NCI-H1092 (cell line): ENCODE measurements at regions not wholly inside any gene's neighbourhood (a gene's known extent, or its start where the extent isn't known, plus 50 kb on each side); places are given as distances from the start of the nearest gene placed in this dataset.
"Not testable (repeated sequence)": the region's sequence is repeated elsewhere in the genome, so short reads cannot be mapped to it uniquely, and the experiment has no call there.

Experiments used
- DNase-seq: peaks from one replicate; lab custom pipeline; 2025; lab: John Stamatoyannopoulos, UW

DNA sequence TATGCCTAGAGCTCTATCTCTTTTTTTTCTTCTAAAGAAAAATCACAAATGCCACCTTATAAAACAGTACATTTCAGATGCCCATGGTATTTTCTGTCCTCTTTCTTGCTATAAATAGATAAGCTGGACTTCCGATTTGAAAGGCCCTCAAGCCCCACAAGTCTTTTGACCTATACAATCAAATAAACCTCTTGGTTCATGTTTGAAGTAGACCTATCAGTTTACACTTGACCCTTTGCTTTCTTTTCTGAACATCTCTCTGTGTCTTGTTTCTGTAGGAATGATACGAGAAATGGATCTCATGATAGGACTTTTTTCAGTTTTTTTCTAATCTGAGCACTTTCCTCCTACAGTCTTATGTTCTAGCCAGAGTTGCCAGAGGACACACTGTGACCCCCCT, 327.2 kb downstream of the SOX9 start:
- no peak for DNase-seq

DNA sequence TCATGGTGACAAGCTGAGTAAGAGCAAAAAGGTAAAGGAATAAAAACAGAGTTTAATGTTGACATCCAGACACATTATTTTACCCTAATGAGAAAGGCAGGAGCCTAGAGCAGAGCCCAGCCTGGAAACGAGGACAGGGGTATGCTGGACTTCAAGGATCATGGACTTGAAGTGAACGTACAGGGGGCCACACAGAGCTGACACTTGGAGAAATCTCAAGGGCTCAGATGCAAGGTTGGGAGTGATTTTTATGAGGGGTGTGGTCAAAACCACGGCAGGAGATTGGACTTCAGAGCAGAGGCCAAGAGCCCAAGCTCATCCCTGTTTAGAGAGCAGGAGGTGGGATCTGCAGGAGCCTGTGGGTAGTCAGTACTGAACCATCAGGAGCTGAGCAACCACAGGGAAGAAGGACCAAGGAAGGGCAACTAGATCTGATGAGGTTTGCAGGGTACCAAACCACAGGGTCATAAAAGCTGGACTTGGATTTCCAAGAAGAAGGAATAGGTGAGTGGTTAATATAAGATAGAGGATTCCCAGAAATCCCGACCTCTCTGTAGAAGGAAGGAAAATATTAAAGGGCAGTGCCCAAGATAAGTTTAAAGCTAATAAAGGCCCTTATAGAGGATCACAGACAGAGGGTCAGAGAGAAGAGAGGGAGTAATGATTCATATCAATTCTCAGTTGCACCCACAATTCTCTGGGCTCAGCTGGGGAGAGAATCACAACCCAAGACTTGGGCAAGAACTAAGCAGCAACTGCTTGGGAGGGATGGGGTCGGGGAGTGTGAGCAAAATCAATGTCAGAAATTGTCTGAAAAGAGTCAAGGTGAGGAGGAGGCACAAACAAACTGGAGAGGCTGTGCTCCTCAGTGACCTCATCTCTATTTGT, 331.7 kb downstream of the SOX9 start:
- no peak for DNase-seq

DNA sequence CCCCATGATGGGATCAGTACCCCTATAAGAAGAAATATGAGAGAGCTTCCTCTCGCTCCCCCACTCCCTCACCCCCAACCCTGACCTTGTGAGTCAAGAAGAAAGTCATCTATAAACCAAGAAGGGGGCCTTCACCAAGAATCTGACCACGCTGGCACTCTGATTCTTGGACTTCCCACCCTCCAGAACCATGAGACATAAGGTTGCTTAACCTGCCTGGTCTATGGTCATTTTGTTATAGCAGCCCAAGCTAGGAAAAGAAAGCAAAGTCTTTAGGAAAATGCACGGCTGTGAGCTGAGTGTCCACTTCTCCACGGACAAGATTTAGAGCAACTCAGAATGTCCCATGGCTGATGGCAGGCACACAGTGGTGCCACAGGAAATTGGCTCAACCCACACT, 333.5 kb downstream of the SOX9 start:
- no peak for DNase-seq

DNA sequence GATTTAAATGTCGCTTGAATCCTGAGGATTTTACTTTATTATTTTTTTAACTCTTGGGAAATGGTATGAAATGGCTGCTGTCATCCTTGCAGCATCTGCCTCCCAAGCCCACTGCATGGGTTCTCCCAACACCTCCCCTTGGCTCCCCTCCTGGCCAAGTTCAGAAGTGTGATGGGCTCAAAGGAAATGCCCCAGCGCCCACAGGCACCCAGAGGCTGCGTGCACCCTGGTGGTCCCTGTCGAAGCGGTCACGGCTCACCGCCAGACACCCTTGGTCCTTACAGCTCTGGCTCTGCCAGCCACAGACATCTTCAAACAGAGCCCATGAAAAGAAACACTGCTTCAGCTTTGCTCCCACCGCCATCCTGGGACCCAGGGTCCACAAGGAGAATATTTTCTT, 334.7 kb downstream of the SOX9 start:
- no peak for DNase-seq

DNA sequence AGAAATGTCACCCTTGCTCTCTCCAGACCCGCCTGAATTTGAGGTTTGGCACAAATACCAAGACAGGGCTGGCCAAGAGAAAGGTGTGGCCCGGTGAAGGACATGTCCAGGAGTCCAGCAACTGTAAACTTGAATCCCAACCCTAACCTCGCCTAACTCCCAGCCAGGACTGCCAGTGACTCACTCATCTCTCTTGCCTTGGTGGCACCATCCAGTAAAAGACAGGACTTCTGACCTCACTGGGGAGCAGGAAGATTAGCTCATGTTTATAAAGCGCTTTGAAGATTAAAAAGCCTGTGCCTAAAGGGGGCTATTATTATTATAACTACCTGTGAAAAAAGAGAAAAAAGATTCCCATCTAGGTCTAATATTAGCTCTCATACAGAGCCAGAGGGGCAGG, 335.3 kb downstream of the SOX9 start:
- DNase-seq = no peak

DNA sequence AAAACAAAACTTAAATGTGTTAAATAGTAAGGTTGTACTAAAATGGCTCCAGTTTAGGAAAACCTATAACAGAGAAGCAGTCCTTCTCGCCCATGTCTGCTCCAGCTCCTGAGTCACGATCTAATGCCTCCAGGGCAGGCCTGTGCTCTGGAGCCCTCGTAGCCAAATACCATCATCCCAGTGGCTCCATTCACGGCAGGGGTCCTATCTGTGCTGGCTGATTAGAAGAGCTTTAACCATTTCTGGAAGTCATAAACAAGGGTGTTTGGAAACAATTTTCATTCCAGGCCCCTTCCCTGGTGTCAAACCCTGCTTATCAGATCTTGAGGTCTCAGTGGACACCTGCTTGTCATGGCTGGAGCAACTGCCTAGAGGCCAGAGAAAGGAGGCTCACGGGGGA, 336.9 kb downstream of the SOX9 start:
- DNase-seq = no peak

DNA sequence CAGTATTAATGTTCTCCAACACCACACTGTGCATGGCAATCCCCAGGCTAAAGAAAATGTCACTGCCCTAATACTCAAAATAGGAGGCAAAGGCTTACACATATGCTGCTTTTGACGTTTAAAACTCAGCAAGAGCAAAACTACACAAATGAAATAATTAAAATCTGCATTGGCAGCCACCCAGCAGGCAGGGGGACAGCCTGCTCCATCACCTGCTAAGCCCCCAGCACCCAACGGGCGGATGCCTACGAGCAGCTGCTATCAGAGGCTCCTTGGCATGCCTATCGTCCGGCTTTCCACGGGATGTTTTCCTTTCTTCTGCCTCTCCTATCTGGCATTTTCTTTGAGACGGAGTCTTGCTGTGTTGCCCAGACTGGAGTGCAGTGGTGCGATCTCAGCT, 337.5 kb downstream of the SOX9 start:
- DNase-seq = no peak

DNA sequence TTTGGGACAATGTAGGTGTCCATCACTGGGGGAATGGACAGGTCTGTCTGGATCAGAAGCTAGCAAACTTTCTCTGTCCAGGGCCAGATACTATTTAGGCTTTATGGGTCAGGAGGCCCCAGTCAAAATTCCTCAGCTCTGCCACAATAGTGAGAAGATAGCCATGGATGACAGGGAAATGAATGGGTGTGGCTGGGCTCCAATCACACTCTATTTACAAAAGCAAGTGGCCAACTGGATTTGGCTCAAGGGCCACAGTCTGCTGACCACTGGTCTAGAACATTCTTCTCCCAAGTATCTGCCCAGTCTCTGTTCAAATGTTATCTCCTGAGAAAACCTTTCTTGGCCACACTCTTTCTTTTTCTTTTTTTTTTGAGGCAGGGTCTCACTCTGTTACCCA, 339.9 kb downstream of the SOX9 start:
- DNase-seq = no peak

DNA sequence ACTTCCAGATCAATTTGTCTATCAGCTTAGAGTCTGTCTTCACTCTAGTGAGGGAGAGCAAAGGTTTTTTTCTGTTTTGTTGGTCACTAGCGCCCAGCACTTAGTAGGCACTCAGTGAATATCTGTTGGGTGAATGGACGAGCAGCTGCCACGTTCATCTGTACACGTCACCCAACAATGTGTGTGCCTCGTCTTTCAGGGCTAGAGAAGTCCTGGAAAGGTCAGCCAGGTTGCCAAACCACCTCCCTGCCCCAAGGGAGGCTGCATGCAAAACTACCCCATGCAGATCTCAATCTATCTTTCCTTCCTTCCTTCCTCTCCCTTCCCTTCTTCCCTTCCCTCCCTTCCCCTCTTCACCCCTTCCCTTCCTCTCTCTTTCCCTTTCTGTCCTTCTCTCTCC, 340.9 kb downstream of the SOX9 start:
- no peak for DNase-seq

DNA sequence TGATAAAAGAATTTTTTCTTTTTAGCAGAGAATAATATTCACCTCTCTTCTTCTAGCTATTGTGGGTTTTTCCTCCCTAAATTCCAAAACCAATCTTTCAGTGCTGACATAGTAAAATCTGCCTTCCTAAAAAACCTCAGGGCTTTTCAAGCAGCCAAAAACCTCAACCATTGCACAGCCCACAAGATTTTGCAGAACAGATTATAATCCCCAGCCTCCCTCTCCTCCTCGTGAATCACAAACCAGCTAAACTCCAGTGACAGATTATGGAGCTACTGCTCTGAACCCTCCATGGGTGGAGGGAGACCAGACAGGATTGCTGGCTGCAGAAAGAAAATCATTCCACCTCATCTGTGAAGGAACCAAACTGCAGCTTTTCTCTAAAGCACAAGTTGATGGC, 341.6 kb downstream of the SOX9 start:
- no peak for DNase-seq

DNA sequence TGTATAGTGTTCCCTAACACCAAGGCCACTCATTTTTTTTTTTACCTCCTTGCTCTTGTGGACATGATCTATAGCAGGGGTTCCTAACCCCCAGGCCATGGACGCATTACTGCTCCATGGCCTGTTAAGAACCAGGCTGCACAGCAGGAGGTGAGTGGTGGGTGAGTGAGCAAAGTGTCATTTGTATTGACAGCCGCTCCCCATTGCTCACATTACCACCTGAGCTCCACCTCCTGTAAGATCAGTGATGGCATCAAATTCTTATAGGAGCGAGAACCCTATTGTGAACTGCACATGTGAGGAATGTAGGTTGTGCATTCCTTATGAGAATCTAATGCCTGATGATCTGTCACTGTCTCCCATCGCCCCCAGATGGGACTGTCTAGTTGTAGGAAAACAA, 342.0 kb downstream of the SOX9 start:
- no peak for DNase-seq

DNA sequence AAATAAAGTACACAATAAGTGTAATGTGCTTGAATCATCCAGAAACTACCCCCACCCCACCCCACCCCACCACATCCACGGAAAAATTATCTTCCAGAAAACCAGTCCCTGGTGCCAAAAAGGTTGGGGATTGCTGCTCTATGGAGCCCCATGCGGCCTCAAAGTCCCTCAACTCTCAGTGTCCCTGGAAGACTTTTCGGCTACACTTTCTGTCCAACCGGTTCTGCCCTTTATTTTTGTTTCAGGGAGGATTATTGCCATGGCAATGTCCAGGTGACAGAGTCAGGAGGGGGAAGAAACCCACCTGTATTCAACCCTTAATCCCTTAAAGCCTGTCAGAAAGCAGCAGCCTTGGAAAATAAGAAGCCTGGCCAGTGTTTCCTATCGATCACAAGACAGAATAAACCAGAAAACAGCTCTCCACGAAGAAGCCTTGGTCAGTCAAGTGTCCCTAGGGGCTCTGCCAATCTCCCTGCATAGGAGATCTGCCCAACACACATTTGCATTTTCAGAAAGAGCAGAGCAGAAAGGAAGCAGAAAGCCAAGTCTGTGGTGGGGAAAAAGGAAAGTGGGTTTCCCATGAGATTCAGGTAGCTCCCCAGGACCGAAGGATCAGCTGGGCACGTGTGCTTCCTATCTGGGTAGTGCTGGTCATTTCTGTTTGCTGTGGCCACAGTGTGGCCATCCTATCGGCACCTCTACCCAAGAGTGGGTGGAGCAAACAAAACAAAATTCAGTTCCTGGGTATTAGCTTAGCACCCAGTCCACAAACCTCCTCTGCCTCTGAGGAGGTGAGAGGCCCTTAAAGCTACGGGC, 342.7 kb downstream of the SOX9 start:
- DNase-seq = no peak

DNA sequence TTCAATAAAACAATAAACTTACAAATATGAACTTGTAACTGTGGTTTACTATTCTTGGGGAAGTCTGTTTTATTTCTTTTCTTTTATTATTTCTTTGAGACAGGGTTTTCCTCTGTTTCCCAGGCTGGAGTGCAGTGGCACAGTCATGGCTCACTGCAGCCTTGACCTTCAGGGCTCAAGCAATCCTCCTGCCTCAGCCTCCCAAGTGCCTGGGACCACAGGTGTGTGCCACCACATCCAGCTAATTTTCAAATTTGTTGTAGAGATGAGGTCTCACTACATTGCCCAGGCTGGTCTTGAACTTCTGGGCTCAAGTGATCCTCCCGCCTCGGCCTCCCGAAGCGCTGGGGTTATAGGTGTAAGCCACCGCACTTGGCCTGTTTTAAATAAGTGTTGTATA, 343.4 kb downstream of the SOX9 start:
- not testable (repeated sequence) for DNase-seq

DNA sequence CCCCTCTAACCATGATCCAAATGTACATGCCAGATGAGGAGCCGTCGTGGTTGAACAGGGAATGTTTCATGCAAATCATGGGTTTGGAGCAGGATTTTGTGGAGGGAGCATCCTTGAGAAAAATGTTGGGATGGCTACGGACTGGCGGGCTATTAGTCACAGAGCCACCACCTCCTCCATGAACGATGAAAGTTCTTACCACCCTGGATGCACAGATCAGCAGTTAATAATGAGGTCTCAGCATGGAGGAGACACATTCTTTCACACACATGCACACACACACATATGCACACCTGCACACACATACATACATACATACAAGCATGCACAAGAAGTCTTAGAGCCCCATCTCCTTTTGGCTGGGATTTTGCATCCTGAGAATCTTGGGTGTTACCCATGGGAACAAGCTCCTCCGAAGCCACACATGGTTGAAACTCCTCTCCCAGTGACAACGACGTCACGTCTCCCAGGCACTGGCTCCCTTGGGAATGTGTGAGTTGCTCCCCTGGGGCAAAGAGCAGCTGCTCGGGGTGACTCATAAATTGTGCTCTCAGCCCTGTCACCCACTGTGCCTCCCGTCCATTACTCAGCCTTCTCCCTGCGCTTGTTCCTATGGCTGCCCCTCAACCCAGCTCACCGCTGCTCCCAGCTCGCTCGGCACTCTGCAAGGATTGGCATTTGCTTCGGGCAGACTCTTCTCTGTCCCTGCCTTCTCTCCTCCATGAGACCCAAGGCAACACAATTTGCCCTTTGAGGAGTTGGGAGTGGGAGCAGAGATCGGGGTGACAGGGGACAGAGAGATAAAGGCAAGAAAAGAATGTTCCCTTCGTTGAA, 344.6 kb downstream of the SOX9 start:
- DNase-seq = peak; percentile 49

DNA sequence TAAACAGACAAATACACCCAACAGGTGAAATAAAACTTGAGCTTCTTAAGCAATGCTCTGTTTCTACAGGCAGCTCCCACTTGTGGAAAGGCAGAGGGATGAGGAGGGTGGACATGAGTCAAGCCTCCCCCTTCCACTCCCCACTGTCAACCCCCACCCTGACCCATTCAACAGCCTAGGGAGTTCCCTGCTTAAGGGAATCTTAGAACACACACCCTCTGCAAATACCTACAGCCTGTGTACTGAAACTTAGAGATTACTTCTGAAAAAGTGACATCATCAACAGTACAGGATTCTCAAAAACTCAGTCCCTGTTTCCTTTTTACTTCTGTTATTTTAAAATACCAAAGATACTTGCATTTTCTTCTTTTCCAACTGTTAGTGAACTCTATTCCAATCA, 345.4 kb downstream of the SOX9 start:
- DNase-seq = no peak

DNA sequence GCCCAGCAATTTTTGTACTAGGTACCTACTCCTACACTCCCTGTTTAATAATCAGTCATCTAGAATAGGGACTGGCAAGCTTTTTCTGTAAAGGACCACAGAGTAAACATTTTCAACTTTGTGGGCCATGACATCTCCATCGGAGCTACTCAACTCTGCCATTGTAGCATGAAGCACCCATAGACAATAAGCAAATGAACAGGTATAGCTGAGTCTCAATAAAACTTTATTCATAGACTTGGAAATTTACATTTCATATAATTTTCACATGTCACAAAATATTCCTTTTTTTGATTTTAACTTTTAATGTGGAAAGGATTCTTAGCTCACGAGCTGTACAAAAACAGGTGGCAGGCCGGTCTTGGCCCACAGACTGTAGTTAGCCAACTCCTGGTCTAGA, 345.8 kb downstream of the SOX9 start:
- no peak for DNase-seq

DNA sequence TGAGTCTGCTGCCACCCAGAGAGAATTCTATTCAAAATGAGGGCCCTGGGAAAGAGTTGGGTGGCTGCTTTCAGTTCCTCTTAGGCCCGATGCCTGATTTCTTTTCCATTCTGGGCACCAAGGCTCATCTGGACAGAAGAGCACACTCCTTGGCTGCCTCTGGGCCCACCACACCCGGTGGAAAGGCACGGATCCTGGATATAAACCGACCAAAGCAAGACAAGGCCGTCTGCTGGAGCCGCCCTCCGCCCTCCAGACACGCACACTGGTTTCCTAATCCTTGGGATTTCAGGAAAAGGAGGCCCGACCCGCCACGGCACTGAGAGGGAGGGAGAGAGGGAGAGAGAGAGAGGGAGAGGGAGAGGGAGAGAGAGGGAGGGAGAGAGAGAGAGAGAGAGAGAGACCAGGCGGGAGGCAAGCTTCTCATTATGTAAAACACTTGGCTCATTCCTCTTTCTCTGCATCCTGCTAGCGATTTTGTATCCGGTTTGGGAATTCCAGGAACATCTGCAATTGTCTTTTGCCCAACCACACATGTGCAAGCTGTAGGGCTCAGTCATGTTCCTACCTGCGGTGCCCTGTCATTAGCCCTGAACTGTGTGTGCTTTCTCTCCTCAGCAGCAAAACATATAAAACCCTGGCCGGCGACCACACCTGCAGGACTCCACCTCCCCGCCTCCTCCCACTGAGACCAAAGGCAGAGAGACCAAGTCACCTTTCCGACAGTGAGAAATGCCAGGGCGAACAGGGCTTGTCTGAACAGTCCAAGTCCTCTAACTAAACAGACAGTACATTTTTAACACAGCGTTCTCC, 347.2 kb downstream of the SOX9 start:
- no peak for DNase-seq

DNA sequence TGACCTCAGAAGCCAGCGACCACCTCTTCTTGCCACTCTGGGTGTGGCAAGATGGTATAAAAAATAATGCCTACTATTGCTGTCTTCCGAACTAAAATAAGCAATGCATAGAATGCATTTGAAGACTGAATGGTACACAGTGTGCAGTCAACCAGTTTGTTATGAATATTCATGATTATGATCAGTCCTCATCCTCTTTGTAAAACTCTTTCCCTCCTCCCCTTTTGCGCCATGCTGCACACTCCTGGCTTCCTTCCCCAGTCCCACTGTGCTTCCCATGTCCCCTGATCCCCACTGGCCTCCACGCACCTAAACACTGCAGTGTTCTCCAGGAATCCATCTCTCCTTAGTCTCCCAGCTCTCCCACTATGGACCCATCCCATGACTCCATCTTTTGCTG, 348.0 kb downstream of the SOX9 start:
- no peak for DNase-seq

DNA sequence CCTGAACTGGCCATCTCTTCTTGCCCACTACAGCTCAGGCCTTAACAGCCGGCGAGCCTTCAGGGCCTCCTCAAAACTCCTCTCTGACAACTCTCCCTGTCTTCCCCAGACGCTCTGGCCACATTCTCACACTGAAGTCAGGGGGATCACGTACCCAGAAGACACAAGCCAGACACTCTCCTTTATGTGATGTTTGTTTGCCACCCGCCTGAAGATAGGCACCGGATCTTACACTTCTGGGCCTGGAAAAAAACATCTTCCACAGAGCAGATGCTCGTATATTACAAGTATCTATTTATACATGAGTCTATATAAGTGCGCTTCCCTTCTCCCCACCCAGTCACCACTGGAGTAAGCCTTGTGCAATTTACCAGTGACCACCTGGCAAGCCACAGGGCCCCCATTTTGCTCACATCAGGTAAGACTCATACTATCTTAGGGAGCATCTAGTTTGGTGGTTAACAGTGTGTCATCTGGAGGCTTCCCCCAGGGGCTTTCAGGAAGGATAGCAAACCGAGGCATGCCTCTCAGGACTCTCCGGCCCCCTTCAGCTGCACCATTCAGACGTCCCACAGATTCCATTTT, 349.4 kb downstream of the SOX9 start:
- no peak for DNase-seq

DNA sequence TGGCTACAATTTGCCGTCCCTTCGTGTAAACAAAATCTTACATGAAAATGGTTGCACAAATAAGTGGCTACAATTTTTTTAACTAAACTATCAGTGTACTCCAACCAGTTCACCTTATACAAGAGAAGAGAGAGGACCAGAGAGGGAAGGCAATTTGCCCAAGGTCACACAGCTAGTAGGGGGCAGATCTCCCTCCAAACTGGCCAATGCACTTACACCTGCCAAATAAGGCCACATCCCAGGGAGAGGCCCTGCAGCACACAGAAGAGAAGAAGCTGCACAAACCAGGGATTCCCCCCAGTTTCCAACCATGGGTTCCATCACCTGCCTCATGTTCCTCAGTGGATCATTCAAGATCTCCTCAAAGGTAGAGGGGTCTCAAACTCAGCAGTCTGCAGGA, 349.9 kb downstream of the SOX9 start:
- DNase-seq = no peak

DNA sequence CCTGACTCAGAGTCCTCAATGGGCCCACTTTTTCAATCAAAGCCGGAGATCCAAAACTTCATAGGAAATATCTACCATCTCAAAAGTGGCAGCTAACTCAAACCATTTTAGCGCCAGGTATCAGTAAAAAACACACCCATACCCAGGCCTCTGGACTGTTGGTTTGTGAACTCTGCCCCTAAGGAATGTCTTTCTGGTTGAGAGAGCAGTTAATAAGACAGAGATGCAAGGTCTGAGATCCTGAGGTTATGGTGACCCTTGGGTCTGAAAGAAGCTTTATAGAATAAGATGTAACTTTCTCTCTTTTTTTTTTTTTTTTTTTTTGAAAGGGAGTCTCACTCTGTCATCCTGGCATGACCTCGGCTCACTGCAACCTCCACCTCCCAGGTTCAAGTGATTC, 350.5 kb downstream of the SOX9 start:
- DNase-seq = no peak
